ENCODE measurements at regions not wholly inside any gene's neighbourhood (a gene's known extent, or its start where the extent isn't known, plus 50 kb on each side); places are given as distances from the start of the nearest gene placed in this dataset.

DNA sequence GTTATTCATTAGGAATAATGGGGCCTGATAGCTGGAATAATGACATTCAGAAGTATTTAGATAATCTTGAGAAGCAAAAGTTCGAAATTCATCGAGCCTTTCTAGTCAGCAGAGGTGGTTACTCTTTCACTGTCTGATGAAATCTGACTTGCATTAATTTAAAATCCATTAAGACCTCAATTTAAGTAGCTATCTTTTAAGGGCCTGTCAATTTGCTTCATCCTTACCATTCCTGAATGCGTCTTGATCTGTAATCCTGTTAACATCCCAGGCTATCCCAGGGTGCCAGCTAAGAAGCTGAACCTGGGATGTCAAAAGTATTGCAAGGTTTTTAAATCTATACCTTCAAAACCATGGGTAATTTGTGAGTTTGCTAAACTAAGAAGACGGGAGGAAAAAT, 1491.0 kb upstream of the MIR17HG start:
- no peak for DNase-seq (ENCODE audit: extremely low read depth, low read depth)
- TF ChIP-seq, protein P1, sequence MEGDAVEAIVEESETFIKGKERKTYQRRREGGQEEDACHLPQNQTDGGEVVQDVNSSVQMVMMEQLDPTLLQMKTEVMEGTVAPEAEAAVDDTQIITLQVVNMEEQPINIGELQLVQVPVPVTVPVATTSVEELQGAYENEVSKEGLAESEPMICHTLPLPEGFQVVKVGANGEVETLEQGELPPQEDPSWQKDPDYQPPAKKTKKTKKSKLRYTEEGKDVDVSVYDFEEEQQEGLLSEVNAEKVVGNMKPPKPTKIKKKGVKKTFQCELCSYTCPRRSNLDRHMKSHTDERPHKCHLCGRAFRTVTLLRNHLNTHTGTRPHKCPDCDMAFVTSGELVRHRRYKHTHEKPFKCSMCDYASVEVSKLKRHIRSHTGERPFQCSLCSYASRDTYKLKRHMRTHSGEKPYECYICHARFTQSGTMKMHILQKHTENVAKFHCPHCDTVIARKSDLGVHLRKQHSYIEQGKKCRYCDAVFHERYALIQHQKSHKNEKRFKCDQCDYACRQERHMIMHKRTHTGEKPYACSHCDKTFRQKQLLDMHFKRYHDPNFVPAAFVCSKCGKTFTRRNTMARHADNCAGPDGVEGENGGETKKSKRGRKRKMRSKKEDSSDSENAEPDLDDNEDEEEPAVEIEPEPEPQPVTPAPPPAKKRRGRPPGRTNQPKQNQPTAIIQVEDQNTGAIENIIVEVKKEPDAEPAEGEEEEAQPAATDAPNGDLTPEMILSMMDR (IDR thresholded peaks at IDR 0.05; ENCODE audit: low read depth, low read length), result no peak

DNA sequence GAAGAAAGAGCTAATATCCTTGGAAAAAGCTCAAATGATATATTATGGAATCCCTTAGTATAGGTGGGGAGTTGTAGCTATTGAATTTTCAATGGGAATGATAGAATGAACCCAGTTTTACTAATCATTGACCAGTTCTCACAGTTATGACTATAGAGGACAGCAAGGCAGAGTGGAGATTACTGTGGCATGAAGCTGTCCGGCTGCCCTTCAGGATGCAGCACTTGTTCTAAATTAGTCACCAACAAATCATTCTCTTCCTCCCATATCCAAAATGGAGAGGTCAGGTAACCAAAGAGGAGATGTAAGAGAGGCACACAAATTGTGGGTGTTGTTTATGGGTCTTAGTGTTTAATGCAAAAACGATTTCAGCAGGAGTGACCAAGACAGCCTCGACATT, 1490.0 kb upstream of the MIR17HG start:
- TF ChIP-seq, protein P1 (IDR thresholded peaks at IDR 0.05; ENCODE audit: low read depth, low read length), result no peak
- no peak for DNase-seq (ENCODE audit: extremely low read depth, low read depth)

DNA sequence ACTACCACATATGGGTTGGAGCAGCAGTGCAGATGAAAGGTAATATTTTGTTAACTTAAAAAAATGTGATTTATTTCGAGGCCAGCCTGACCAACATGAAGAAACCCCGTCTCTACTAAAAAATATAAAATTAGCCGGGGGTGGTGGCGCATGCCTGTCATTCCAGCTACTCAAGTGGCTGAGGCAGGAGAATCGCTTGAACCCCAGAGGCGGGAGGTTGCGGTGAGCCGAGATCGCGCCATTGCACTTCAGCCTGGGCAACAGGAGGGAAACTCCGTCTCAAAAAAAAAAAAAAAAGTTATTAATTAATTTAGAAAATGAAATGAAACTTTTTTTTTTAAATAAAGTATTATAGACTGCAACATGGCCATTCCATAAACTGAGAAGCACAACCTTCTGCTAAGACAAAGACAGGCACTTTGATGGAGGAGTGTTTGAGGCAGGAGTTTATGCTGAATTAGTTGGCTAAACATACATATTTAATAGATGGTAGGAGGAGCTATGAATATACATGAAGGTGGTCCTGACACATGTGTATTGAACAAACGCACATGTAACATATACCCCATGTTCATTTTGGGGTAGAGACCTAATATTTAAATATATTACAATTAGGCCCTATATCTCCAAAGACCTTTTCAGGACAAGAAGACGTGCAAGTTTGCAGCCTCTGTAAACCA, 1485.3 kb upstream of the MIR17HG start:
- no peak for DNase-seq (ENCODE audit: extremely low read depth, low read depth)
- TF ChIP-seq, protein P1 (IDR thresholded peaks at IDR 0.05; ENCODE audit: low read depth, low read length), result no peak

DNA sequence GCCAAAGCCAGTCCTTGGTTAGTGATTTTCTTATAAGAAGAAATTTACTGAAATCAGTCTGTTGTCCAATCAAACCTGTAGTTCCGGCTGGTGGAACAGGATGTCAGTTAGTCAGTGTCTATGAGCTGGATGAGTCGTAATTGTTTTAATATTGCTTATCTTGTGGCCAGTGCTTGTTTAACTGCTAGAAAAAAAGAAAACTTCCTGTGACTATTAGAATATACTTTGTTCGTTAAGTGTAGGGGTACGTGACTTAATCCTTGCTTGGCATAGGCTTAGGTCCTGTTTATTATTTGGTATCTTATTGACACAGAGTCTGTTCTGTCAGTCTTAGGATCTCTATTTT, 1484.8 kb upstream of the MIR17HG start:
- TF ChIP-seq, protein P1 (IDR thresholded peaks at IDR 0.05; ENCODE audit: low read depth, low read length), result no peak
- DNase-seq (ENCODE audit: extremely low read depth, low read depth), result no peak

DNA sequence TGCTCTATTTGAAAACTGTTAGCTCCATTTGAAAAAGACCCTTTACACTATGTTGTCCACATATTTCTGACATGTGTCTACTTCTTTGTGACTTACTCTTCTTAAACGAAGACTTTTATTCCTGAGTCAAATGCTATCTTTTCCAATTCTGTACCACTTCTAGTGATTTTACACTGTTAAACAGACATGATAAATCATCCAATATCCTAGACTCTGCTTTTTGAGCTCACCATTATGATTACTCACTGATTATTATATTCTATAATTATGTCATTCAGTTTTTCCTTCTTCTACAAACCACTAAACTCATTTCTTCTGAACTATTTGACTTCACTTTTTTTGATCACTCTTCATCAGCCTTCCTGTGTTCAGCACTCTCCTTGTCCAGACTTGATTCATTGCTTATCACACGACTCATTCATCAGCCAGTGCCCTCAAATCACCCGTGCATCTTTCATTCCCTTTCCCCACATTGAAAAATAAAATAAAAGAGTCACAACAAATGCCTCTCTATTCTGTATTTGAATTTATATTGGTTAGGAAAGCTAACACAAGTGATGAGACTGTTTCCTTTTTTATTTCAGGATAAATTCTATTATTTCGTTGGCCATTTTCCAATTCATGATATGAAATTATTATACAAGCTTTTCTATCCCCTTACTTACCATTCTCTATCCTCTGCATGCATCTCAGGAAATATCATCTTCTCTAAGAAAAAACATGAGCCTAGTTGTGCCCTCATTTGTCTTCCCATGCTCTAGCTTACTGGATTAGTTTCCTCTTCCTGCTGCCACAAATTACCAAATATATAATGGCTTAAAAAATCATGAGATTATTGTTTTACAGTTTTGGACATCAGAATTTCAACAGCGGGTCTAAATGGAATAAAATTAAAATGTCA, 1482.1 kb upstream of the MIR17HG start:
- TF ChIP-seq, protein P1 (IDR thresholded peaks at IDR 0.05; ENCODE audit: low read depth, low read length), result no peak
- no peak for DNase-seq (ENCODE audit: extremely low read depth, low read depth)

DNA sequence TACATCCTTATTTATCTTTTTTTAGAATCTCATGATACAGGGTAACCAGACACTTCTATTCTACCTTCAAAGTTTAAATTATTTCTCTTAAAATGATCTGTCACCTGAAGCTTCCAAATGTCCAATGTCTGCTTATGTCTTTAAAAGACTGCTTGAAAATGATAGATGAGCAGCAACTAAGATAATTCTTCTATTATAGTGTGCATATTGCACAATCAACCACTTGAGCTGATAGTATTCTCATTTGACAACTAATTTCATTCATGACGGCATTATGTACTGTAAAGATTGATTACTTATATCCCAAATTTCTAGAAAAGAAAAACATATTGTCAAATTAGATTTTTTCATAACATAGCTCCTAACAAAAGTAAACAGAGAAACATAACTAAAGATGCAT, 1478.2 kb upstream of the MIR17HG start:
- DNase-seq (ENCODE audit: extremely low read depth, low read depth), result no peak
- TF ChIP-seq, protein P1 (IDR thresholded peaks at IDR 0.05; ENCODE audit: low read depth, low read length), result no peak

DNA sequence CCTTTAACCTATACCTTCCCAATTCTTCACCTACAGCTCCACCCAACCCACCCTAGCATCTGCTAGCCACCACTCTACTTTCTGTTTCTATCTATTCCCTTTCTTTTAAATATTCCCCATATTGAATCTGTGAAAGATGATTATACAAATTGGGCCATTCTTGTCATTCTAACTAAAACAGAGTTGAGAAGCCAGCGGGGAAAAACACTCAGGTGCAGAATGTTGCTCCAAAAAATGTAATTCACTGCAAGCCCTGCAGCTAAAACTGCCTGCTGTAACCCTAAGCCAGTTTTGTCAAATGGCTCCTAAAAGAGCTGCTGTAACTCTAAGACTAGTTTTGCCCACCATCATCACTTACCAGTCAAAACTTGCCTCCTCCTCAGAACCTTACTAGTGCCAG, 1468.6 kb upstream of the MIR17HG start:
- no peak for DNase-seq (ENCODE audit: extremely low read depth, low read depth)
- TF ChIP-seq, protein P1 (IDR thresholded peaks at IDR 0.05; ENCODE audit: low read depth, low read length), result no peak

Data from AG09319 (cell line).